BE2C (cell line): ENCODE measurements at regions not wholly inside any gene's neighbourhood (a gene's known extent, or its start where the extent isn't known, plus 50 kb on each side); places are given as distances from the start of the nearest gene placed in this dataset.

ENCODE experiments used
- DNase-seq: peaks from one replicate; pipeline ENCODE4 v3.0.0-alpha.2; 2020
- H3K27me3 ChIP-seq: fragments of 250-450 bp; sonication (Bioruptor Pico); 2 replicates; pipeline ENCODE4 v1.5.1; 2020; ENCODE audit warnings: mild to moderate bottlenecking
- H3K36me3 ChIP-seq: fragments of 250-450 bp; sonication (Bioruptor Pico); 2 replicates; pipeline ENCODE4 v1.5.1; 2020; ENCODE audit warnings: mild to moderate bottlenecking
- H3K4me1 ChIP-seq: fragments of 250-450 bp; sonication (Bioruptor Pico); 2 replicates; pipeline ENCODE4 v1.5.1; 2020
- H3K4me3 ChIP-seq: 2 replicates; pipeline ENCODE4 v1.5.1; 2011; ENCODE audit warnings: low read depth, low read length
- H3K9me3 ChIP-seq: fragments of 250-450 bp; sonication (Bioruptor Pico); 2 replicates; pipeline ENCODE4 v1.5.1; 2020
- CTCF ChIP-seq: IDR thresholded peaks from 2 replicates; pipeline ENCODE4 v1.5.1; 2012; ENCODE audit warnings: mild to moderate bottlenecking, low read depth, low read length

- Histone ChIP-seq H3K4me3 (no peak overlapping the region), H3K4me1 (no peaks in the 10 kb centered on the region), H3K27me3 (no peaks in the 10 kb centered on the region), H3K9me3 (no peaks in the 10 kb centered on the region), H3K36me3 (no peaks in the 10 kb centered on the region)
- TF ChIP-seq CTCF: no peak
- DNase-seq: no peak
Measured at GRCh38 chr7:38040831-38041230, 120.4 kb downstream of the EPDR1 start.

- Histone ChIP-seq H3K4me3 (no peak overlapping the region), H3K27me3 (no peaks in the 10 kb centered on the region), H3K36me3 (no peaks in the 10 kb centered on the region), H3K4me1 (no peaks in the 10 kb centered on the region), H3K9me3 (no peaks in the 10 kb centered on the region; the same call in 1 of the 2 replicates)
- no peak for TF ChIP-seq CTCF
- DNase-seq: no peak
Measured at GRCh38 chr7:38049679-38050078, 128.4 kb upstream of the STARD3NL start.

- no peak for TF ChIP-seq CTCF
- Histone ChIP-seq H3K36me3 (no peaks in the 10 kb centered on the region), H3K4me3 (no peak overlapping the region), H3K27me3 (no peaks in the 10 kb centered on the region), H3K4me1 (no peaks in the 10 kb centered on the region), H3K9me3 (no peaks in the 10 kb centered on the region; the same call in 1 of the 2 replicates)
- DNase-seq: no peak
Measured at GRCh38 chr7:38051311-38051710, 126.7 kb upstream of the STARD3NL start.

- no peaks in the 10 kb centered on the region for H3K36me3 ChIP-seq
- no peak overlapping the region for H3K4me3 ChIP-seq
- no peak for DNase-seq
- TF ChIP-seq CTCF: no peak
- no peaks in the 10 kb centered on the region for H3K4me1 ChIP-seq
- no peaks in the 10 kb centered on the region; the same call in 1 of the 2 replicates for H3K9me3 ChIP-seq
- no peaks in the 10 kb centered on the region for H3K27me3 ChIP-seq
Measured at GRCh38 chr7:38051786-38052185, 126.3 kb upstream of the STARD3NL start.

GRCh38 chr7:38052786-38053185 lies 125.3 kb upstream of the STARD3NL start:
- Histone ChIP-seq H3K36me3 (no peaks in the 10 kb centered on the region), H3K4me1 (no peaks in the 10 kb centered on the region), H3K9me3 (no peaks in the 10 kb centered on the region; the same call in 1 of the 2 replicates), H3K4me3 (no peak overlapping the region), H3K27me3 (no peaks in the 10 kb centered on the region)
- DNase-seq: no peak
- TF ChIP-seq CTCF: no peak

- H3K4me3 ChIP-seq: no peak overlapping the region
- no peaks in the 10 kb centered on the region; the same call in 1 of the 2 replicates for H3K27me3 ChIP-seq
- TF ChIP-seq CTCF: no peak
- no peaks in the 10 kb centered on the region; the same call in 1 of the 2 replicates for H3K9me3 ChIP-seq
- DNase-seq: no peak
- no peaks in the 10 kb centered on the region for H3K36me3 ChIP-seq
- H3K4me1 ChIP-seq: no peaks in the 10 kb centered on the region
Measured at GRCh38 chr7:38054199-38054598, 123.8 kb upstream of the STARD3NL start.
